Endometrium (tissue), 2 donors: ENCODE measurements at regions not wholly inside any gene's neighbourhood (a gene's known extent, or its start where the extent isn't known, plus 50 kb on each side); places are given as distances from the start of the nearest gene placed in this dataset.
"Not testable (repeated sequence)": the region's sequence is repeated elsewhere in the genome, so short reads cannot be mapped to it uniquely, and the experiment has no call there.

Source experiments
- FAIRE-seq: peaks from 2 replicates; lab custom pipeline; 2012; peaks lifted over from hg19 to GRCh38; lab: Jason Lieb, UNC
- donor health status: control.
- donor health status: control.

DNA sequence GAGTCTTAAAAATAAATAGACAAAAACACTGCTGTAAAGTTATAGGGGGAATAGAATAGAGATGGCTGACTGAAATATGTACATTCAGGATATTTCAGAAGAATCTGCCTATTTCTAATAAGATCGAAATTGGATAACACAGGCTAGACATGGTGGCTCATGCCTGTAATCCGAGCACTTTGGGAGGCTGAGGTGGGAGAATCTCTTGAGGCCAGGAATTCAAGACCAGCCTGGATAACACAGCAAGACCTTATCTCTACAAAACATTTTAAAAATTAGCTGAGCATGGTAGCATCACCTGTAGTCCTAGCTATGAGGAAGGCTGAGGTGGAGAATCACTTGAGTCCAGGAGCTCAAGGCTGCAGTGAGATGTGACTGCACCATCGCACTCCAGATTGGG lies 146.6 kb upstream of the CCDC150 start:
- no peak for FAIRE-seq

DNA sequence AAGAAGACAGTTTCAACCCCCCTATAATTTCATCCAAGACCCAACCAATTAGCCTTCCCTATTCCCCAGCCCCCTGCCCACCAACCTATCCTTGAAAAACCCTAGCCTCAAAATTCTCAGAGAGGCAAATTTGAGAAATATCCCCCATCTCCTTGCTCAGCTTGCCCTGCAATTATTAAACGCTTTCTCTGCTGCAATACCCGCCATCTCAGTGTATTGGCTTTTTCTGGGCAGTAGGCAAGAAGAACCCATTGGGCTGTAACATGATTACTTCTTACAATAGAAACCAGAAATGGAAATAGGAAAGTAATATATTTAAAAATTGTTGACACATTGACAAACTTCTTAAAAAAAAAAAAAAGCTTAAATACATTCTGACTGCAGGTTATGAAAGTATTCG lies 140.6 kb upstream of the CCDC150 start:
- FAIRE-seq: no peak

DNA sequence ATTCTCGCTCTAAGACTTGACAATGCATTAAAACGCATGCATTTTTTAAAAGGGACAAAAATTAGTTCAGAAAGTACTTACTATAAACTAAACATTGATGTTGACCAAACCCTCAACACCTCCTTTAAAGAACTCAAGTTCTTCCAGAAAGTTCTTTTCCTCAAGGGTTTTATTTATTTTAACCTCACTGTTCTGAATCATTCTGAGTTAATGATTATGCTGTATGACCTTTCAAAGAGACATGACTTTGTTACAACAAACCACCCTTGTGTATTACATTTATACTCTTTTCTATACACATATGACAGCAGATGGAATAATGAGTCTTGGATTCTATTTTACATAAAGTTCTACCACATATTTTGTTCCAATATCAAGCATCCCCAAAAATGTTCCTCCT lies 139.8 kb upstream of the CCDC150 start:
- no peak for FAIRE-seq

DNA sequence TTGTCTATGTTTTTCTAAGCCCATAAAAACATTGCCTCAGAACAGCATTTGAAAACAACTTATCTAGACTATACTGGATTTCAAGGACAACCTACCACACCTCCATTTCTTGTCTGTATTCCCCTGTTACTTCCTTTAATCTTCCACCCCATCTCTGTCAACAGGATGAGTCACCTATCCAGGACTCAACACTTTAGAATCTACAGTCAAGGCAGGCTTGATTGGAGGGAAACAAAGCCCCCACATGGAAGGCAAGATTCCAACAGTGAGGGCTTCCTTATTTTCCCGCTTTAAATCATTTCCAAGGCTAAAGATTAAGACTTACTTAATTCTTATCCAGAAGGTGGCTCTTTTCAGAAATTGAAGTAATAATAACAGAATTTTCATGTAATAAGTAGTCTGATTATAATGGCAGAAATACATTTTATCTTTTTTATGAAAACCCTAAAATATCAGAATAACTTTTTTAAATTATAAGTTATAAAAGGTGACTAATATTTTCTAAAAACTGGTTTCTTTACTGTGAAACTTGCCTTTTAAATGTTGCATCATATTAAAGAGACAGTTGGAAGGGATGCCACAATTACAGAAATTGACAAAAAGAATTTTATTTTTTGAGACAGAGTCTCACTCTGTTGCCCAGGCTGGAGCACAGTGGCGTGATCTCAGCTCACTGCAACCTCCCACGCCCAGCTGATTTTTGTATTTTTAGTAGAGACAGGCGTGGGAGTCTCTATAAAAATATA lies 138.7 kb upstream of the CCDC150 start:
- FAIRE-seq: no peak

DNA sequence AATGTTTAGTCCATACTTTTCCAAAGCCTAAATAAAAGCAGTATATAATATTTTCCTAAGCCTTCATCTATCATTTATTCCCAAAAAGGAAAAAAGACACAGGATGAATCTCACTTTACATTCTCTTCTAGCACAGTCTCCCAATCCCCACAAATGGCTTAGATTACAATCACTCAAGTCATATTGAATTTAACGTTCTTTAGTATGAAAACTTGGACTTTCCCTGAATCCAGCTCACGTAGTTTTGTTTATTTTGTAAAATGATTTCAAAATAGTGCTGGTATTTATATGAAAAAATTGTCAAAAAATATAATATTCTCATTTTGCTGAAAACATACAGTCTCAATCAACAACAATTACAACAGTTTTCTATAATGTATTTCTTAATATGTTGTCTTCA lies 137.7 kb upstream of the CCDC150 start:
- FAIRE-seq: no peak

DNA sequence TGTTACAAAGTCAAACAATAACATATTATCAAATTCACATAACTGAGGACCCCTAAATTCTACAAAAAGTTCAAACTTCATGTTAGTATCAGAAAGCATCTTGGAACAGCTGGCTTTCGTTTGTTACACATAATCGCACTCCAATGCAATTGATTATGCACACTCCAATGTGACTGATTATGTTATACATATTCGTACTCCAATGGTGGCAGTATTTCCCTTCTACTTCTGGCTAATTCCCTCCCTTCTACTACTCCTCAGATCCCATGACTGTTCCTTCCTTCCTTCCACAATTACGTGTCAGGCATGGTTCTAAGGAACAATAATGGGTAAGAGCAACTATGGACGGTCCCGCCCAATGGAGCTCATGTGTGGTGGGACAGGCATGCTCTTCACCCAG lies 137.1 kb upstream of the CCDC150 start:
- no peak for FAIRE-seq

DNA sequence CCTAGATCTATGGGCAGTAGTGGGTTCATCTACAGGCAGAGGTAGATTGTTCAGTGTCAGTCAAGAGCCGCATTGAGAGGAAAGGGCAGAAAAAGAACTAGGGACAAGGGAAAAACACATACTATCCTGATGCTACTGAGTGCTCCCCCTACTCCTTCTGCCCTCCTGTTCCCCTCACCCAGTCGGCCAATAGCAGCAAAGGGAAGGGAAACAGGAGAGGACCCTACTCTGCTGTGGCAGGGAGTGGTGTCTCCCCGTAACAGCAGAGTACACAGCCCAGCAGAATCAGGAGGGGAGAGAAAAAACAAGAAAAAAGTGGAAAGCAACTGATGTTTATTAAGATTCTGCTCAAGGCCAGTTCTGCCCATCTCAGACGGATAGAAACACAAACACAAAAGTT lies 136.1 kb upstream of the CCDC150 start:
- FAIRE-seq: no peak

DNA sequence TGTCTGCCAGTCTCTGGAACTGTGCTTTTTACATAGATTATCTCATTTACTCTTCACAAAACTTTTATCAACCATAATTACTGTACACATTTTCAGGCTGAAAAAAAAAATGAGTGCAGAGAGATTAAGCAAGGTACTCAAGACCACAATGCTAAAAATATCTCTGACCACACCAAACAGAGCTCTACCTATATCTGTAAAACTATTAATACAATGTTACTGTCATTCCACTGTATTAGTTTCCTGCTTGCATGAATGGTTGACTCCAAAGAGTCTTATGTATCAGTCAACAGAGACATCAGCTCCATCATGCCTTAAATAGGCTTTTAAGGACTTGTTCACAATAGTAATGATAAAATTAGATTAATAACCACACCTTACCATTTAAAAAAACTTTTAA lies 134.7 kb upstream of the CCDC150 start:
- no peak for FAIRE-seq

DNA sequence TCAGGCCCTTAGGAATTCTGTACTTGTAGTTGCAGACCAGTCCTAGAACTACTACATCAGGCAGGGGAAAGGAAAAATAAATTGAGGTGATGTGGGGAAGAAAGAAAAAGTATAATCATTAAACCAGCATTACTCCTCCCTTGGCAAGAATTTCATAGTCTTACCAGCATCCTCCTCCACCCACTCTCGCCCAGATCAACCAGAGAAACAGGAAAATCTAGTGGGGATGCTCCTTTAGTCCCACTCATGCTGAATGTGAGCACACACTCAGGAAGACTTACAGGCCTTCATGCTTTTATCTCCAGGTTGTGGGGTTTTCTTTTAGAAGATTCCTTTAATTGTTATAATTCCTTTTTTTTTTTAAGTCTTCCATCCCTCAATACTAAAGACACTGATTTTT lies 129.3 kb upstream of the CCDC150 start:
- FAIRE-seq: no peak

DNA sequence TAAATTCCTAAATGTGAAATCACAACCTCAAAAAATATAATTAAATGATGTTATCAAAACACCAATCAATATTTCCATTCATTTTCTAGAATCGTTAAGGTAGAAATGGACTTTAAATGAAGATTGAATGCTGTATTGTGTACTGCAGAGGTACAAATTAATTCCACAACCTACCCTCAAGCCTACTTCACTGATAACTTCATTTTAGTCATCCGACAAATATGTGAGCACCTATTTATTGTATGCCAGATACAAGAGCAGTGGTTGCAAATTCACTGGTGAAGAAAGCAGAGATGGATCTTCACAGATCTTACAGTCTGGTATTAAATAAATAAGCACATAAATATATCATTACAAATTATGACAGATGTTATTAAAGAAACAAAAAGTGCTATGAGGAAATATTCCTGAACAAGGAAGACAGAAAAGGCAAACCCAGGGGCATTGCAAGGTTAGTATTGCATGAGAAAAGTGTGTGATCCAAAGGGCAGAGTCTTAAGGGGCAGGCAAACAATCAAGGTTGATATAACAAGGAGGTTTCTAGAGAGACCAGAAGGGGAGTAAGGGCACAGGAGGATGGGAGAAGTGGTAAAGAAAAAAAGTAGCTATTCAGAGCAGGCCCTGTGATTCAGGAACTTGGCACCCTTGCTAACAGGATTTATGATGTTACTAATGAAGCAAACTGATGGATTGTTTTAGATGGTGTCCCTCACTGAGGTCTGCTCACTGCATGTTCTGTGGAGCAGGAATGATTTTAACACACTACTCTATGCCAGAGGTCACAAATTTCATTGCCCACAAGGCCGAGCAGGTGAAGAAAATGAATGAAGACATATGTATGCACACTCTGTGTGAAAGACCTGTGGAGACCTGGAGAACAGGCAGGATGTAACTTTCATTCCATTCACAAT lies 128.0 kb upstream of the CCDC150 start:
- FAIRE-seq: no peak

DNA sequence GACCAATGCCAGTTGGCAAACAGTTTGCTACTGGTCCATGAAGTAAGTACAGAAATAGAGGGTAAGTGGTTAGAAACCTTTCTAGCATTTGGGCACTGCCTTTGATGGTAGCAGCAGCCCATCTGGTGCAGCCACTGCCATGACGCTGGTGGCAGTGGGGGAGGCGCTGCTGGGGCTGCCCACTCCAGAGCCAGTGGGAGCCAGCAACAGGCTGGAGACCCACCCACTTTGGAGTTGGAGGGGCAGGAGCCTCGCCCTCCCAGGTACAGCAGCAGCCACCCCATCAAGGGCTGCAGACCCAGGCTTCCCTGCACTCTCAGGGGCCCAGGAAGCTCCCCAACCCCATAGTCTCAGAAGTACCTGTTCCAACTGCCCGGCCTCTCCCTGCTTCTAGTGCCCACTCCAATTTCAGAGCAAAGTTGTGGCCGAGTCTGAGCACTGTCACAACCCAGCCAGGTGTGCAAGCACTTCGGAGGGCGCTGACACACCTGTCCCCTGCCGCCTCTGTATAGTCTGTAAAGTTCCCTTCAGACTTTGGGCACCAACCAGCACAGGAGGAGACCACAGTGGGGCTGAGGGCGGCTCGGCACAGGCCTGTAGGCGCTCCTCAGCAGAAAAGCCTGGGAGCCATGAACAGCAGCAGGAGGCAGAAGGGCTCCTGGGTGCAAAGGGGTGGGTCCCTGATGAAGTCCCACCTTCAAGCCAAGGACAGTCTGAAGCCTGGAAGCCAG lies 125.6 kb upstream of the CCDC150 start:
- FAIRE-seq: no peak

DNA sequence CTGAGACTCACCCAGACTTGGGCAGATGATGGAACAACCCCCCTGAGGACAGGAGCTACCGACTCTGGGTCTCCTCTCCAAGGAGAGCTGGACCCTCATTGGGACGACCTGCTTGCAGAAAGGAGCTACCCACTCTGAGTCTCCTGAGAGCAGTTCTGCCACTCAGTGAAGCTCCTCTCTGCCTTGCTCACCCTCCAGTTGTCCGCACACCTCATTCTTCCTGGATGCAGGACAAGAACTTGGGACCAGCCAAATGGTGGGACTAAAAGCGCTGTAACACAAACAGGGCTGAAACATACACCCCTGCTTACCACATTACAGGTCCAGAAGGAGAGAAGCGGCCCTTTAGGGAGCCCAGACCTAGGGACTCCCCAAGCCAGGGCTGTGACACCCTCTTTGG lies 124.9 kb upstream of the CCDC150 start:
- no peak for FAIRE-seq

DNA sequence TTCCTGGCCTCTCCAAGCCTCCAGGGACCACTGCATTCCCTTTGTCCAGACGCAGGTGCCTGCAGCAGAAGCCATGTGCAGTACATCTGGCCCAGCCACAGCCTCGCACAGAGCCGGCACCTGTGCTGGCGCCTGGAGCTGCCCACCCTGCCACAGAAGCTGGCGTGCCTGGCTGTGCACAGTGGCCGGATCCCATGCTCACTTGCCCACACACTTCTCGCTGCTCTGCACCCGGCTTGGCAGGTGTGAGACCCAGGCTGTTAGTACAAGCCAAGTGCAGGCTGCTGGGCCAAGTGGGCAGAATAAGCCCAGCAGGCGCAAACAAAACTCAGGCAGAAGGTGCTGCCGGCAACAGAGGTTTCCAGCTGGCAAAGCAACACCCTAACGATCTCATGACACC lies 124.5 kb upstream of the CCDC150 start:
- FAIRE-seq: no peak

DNA sequence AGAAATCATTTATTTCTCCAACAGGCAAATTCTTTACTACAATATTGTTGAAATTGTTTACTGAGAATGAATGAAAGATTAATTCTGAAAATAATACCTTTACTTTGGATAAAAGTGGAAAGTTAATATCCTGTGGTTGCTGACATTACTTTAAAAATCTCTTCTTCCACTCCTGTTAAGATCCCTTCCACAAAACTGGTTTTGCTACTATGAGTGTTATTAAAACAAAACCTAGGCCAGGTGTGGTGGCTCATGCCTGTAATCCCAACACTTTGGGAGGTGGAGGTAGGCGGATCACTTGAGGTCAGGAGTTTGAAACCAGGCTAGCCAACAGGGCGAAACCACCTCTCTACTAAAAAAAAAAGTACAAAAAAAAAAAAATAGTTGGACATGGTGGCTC lies 123.9 kb upstream of the CCDC150 start:
- no peak for FAIRE-seq

DNA sequence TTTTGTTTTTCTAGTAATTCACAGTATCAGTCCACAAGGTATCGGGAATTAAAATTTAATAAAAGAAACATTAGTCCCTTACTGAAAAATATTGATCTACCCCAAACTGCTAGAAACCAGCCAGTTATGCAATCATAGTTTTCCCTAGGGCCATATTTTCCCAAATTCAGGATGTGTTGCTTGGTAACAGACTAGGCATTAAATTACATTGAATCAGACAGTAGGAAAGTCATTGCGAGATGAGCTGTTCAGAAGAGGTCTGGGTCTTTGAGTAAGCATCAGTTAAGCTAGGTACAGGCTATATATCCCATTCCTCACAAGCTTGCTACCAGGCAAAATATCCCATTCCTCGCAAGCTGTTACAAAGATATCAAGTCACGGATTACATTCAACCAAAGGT lies 123.0 kb upstream of the CCDC150 start:
- FAIRE-seq: no peak

DNA sequence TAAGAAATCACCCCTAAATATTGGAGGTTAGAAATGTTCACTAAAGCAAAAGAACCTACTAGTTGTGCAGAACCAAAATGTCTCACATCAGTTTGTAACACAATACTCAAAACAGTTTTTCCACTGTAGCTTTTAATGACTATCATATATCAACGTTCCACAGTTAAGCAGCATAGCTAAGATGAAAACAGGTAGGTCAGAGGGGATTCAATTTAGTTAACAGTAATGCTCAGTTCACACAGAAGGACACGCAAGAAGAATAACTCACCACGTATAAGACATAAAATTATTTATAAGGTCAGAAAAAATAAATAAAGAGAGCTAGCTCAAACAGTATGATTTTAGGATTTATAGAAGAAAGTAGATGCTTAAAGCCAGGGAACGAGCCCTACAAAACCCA lies 118.9 kb upstream of the CCDC150 start:
- FAIRE-seq: no peak

DNA sequence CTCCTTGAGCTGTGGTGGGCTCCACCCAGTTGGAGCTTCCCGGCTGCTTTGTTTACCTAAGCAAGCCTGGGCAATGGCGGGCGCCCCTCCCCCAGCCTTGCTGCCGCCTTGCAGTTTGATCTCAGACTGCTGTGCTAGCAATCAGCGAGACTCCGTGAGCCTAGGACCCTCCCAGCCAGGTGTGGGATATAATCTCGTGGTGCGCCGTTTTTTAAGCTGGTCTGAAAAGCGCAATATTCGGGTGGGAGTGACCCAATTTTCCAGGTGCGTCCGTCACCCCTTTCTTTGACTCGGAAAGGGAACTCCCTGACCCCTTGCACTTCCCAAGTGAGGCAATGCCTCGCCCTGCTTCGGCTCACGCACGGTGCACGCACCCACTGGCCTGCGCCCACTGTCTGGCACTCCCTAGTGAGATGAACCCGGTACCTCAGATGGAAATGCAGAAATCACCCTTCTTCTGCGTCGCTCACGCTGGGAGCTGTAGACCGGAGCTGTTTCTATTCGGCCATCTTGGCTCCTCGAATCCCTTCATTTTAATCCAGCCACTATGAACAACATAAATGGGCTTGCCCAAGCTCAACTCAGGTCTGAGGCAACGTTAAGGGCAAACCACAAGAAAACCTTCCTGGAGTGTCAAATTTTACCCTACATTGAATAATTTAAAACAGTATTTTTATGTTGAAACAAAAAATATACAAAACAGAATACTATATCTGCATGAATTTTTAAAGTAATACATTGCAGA lies 112.4 kb upstream of the CCDC150 start:
- FAIRE-seq: not testable (repeated sequence)

DNA sequence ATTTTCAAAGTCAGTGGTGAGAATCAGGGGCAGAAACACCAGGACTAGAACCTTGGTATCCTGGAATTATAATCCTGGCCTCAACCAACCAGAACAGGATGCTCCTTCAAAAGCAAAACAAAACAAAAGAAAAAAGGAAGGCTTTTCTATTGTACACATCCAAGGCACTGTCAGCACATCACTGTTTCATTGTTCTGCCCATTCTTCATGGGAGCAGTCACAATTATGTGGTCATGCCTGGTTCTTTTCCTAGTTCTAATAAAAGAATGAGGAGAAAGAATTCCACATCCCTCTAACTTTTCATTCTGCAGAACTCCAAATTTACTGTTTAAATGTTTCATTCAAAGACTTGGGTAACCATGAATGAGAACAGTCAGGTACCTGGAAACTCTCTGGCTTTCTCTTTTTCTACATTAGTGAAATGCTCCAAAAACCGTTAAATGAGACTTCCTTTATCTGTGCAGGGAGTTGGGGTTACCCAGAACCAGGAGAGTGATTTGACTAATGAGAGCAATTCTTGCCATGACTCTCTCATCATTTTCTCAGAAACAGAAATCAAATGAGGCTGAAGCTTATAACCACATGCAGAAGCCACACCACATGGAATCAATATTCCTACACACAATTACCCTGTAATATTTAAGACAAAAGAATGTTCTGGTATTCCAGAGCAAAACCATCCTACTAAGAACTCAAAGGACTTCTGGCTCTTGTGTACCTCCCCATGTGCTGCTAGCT lies 110.9 kb upstream of the CCDC150 start:
- FAIRE-seq: no peak

DNA sequence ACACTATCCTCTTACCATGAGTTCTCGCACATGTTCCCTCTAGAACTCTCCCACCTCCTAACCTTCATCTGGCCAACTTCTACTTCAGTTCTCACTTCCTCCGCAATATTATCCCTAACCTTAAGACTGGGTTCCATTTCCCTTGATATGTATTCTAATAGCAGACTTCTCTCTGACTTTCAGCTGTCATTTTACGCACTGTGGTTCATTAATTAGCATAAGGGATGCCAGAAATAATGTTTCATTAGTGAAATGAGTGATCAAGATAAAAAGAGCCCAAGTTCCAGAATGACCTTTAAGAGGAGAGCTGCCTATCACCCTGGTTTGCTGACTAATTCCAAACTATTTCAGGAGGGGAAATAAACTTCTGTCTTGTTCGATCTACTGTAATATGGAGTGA lies 108.6 kb upstream of the CCDC150 start:
- no peak for FAIRE-seq

DNA sequence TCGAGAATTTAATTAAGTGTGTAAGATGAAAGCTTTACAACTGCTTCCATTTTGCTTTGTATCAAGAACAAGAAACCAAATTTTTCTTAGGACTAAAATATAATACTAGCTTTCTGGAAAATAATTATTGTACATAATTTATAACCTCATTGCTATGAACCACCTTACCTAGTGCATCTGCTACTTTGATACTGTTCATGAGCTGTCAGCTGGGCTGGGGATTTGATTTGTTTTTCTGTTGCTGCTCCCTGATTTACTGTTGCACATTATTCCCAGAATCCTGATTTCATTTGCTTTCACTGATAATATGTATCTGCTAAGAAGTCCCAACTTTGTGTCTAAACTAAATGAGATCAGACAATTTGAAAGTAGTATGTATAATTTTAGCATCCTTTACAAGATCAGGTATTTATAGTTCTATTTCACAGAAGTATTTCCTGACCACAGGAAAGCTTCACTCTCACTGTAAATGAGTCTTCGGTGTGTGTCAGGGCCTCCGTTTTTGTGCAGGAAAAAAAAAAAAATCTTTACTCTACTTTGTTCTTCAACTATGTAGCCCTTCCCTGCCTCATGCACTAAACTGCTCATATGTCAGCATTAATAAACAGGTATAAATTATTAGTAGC lies 105.6 kb upstream of the CCDC150 start:
- no peak for FAIRE-seq

DNA sequence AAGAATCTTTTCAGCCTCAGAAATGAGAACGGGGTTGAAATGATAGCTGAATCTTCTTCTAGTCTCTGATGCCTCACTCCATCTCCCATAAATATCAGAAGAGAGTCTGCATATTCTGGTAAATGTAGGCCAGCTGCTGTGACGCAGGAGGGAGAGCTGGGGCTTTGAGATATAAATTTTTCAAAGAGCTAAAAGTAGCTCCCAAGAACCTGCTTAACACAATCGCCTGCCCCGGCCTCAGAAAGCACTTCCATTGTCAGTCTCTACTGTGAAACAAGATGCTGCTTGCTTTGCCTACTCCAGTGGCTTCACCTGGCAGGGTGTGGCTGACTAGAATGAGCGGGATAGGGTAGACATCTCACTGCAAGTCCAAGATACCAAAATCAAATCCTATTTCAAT lies 105.0 kb upstream of the CCDC150 start:
- FAIRE-seq: no peak
